K562 (cell line): ENCODE measurements at regions not wholly inside any gene's neighbourhood (a gene's known extent, or its start where the extent isn't known, plus 50 kb on each side); places are given as distances from the start of the nearest gene placed in this dataset.

ENCODE experiments used
- CHD7 ChIP-seq: fragments of 200-600 bp; sonication (generic); IDR thresholded peaks from one replicate; pipeline ENCODE4 v1.6.1; 2012; ENCODE audit warnings: mild to moderate bottlenecking, low read depth, low read length, inconsistent platforms
- CREB1 ChIP-seq, 2 experiments: sonication (generic) in 1 of 2; formaldehyde crosslinking in 1 of 2; IDR thresholded peaks; 2 replicates each; pipeline versions ENCODE4 v1.6.1 to v1.8.0; 2012 to 2022; ENCODE audit warnings: inconsistent platforms in 1 of 2, mild to moderate bottlenecking in 1 of 2, missing genetic modification reagents in 1 of 2, moderate library complexity in 1 of 2
- ETV5 ChIP-seq: sonication (generic); formaldehyde crosslinking; IDR thresholded peaks from 2 replicates; pipeline ENCODE4 v1.4.0; 2020; ENCODE audit warnings: low read depth, mild to moderate bottlenecking, missing genetic modification reagents
- ZBTB1 ChIP-seq: sonication (generic); formaldehyde crosslinking; IDR thresholded peaks from 2 replicates; pipeline ENCODE4 v1.8.1; 2023; ENCODE audit warnings: missing genetic modification reagents, low read depth, mild to moderate bottlenecking, borderline replicate concordance
- ZNF263 ChIP-seq: sonication (generic); formaldehyde crosslinking; IDR thresholded peaks from 2 replicates; pipeline ENCODE4 v1.8.0; 2022; ENCODE audit warnings: mild to moderate bottlenecking, missing genetic modification reagents, borderline replicate concordance

GRCh38 chr13:84272877-84273562 is 390.7 kb upstream of the SLITRK1 start (continued):
- TF ChIP-seq ZBTB1 (CRISPR knock-in tag), result no peak
- TF ChIP-seq CHD7, result no peak
- no peak for TF ChIP-seq ZNF263 (CRISPR knock-in tag)
- TF ChIP-seq ETV5 (CRISPR knock-in tag), result no peak
- no peak for TF ChIP-seq CREB1 (IDR thresholded peaks at IDR 0.05)
- no peak for TF ChIP-seq CREB1 (CRISPR knock-in tag; IDR thresholded peaks at IDR 0.05)
